Stimulated activated CD8-positive, alpha-beta memory T cell treated with anti-CD3 and anti-CD28 coated beads, Interleukin-7, amount 100 ng/mL, for 48 hours (primary cell): ENCODE measurements at regions not wholly inside any gene's neighbourhood (a gene's known extent, or its start where the extent isn't known, plus 50 kb on each side); places are given as distances from the start of the nearest gene placed in this dataset.

Experiments used
- DNase-seq, 2 donors: peaks; one replicate each; pipeline ENCODE4 v3.0.0-alpha.2; 2020; ENCODE audit warnings: low read depth in 1 of 2; ENCODE audit errors: extremely low read depth in 1 of 2

- DNase-seq, result no peak
Measured at GRCh38 chr12:127688906-127689428, 578.0 kb upstream of the TMEM132C start.

GRCh38 chr12:127690161-127690560, 576.8 kb upstream of the TMEM132C start:
- no peak for DNase-seq

GRCh38 chr12:127696963-127697362, 570.0 kb upstream of the TMEM132C start:
- no peak for DNase-seq

GRCh38 chr12:127703026-127703425, 563.9 kb upstream of the TMEM132C start:
- no peak for DNase-seq

- no peak for DNase-seq
Measured at GRCh38 chr12:127711108-127711507, 555.9 kb upstream of the TMEM132C start.

- no peak for DNase-seq
Measured at GRCh38 chr12:127712561-127712960, 554.4 kb upstream of the TMEM132C start.

GRCh38 chr12:127716166-127716565, 550.8 kb upstream of the TMEM132C start:
- DNase-seq, result no peak

- DNase-seq, result no peak
Measured at GRCh38 chr12:127717278-127717677, 549.7 kb upstream of the TMEM132C start.

GRCh38 chr12:127720334-127720733, 546.6 kb upstream of the TMEM132C start:
- DNase-seq, result no peak

- DNase-seq, result no peak
Measured at GRCh38 chr12:127722611-127723010, 544.4 kb upstream of the TMEM132C start.

GRCh38 chr12:127723251-127723650, 543.7 kb upstream of the TMEM132C start:
- no peak for DNase-seq

- no peak for DNase-seq
Measured at GRCh38 chr12:127726671-127727315, 540.2 kb upstream of the TMEM132C start.

GRCh38 chr12:127728285-127728684, 538.7 kb upstream of the TMEM132C start:
- DNase-seq, result no peak

GRCh38 chr12:127728729-127729128, 538.2 kb upstream of the TMEM132C start:
- DNase-seq, result no peak

GRCh38 chr12:127729381-127729780, 537.6 kb upstream of the TMEM132C start:
- DNase-seq, result no peak

GRCh38 chr12:127731657-127732056, 535.3 kb upstream of the TMEM132C start:
- no peak for DNase-seq

- no peak for DNase-seq
Measured at GRCh38 chr12:127742231-127742630, 524.7 kb upstream of the TMEM132C start.

- no peak for DNase-seq
Measured at GRCh38 chr12:127745469-127746212, 521.3 kb upstream of the TMEM132C start.

GRCh38 chr12:127749416-127749815, 517.6 kb upstream of the TMEM132C start:
- no peak for DNase-seq

GRCh38 chr12:127750076-127750840, 516.7 kb upstream of the TMEM132C start:
- no peak for DNase-seq

GRCh38 chr12:127752802-127753201, 514.2 kb upstream of the TMEM132C start:
- DNase-seq, result no peak

- DNase-seq, result no peak
Measured at GRCh38 chr12:127760357-127760756, 506.6 kb upstream of the TMEM132C start.
